CD4-positive, alpha-beta T cell (primary cell): ENCODE measurements at regions not wholly inside any gene's neighbourhood (a gene's known extent, or its start where the extent isn't known, plus 50 kb on each side); places are given as distances from the start of the nearest gene placed in this dataset.
"Not testable (repeated sequence)": the region's sequence is repeated elsewhere in the genome, so short reads cannot be mapped to it uniquely, and the experiment has no call there.

Experiments used
- ATAC-seq: fragments of 200-7000 bp; cut with Tn5 transposase; one replicate; pipeline ENCODE4 v1.10.0; 2022; ENCODE audit warnings: mild to moderate bottlenecking; ENCODE audit not compliant: poor library complexity
- CTCF ChIA-PET: fragments of 350-600 bp; sonication (Branson Sonifier 250); formaldehyde crosslinking; loops from one replicate; lab custom pipeline; 2021; ENCODE audit warnings: antibody characterized with exemption, inconsistent platforms; lab: Charles Lee
- POLR2A ChIA-PET: fragments of 350-600 bp; sonication (Branson Sonifier 250); formaldehyde crosslinking; loops from one replicate; lab custom pipeline; 2021; ENCODE audit warnings: antibody characterized with exemption, inconsistent platforms; lab: Charles Lee
- DNase-seq, 14 experiments: peaks; one replicate each; pipeline ENCODE4 v3.0.0-alpha.2; 2013 to 2020; ENCODE audit warnings: mixed read lengths in 2 of 14
- H3K27ac ChIP-seq, 2 donors: one replicate each; pipeline versions ENCODE4 v1.5.1 to v1.7.0; 2013; ENCODE audit warnings: low read length in 2 of 2, low read depth in 1 of 2, mild to moderate bottlenecking in 1 of 2
- H3K27me3 ChIP-seq, 2 experiments: 1 replicate in 1 of 2; 2 replicates in 1 of 2; pipeline versions ENCODE4 v1.6.1 to v1.7.0; 2013; ENCODE audit warnings: low read length in 2 of 2, control low read depth in 1 of 2, mild to moderate bottlenecking in 1 of 2, moderate library complexity in 1 of 2; ENCODE audit not compliant: insufficient read depth in 2 of 2, control insufficient read depth in 1 of 2
- H3K36me3 ChIP-seq: one replicate; pipeline ENCODE4 v1.6.1; 2013; ENCODE audit warnings: low read length, control low read depth; ENCODE audit not compliant: insufficient read depth
- H3K4me1 ChIP-seq: one replicate; pipeline ENCODE4 v1.6.1; 2013; ENCODE audit warnings: low read length, control low read depth; ENCODE audit not compliant: insufficient read depth
- H3K4me3 ChIP-seq: one replicate; pipeline ENCODE4 v1.5.1; 2013; ENCODE audit warnings: mild to moderate bottlenecking, low read length, moderate library complexity
- H3K9me3 ChIP-seq, 2 experiments: 1 replicate in 1 of 2; 2 replicates in 1 of 2; pipeline versions ENCODE4 v1.6.1 to v1.7.0; 2013; ENCODE audit warnings: low read length in 2 of 2, mild to moderate bottlenecking in 2 of 2, control low read depth in 1 of 2, moderate library complexity in 1 of 2; ENCODE audit not compliant: control insufficient read depth in 1 of 2, insufficient read depth in 1 of 2
- H3K27ac Mint-ChIP-seq: one replicate; pipeline ENCODE4 v1.8.0; 2020; ENCODE audit warnings: mixed read lengths
- H3K27me3 Mint-ChIP-seq: one replicate; pipeline ENCODE4 v1.8.0; 2021; ENCODE audit warnings: mixed read lengths
- H3K36me3 Mint-ChIP-seq: one replicate; pipeline ENCODE4 v1.8.0; 2021; ENCODE audit warnings: low read depth, mixed read lengths
- H3K4me1 Mint-ChIP-seq: one replicate; pipeline ENCODE4 v1.8.0; 2021; ENCODE audit warnings: low read depth, mixed read lengths
- H3K4me3 Mint-ChIP-seq: one replicate; pipeline ENCODE4 v1.8.0; 2020; ENCODE audit warnings: mild to moderate bottlenecking, mixed read lengths
- H3K9me3 Mint-ChIP-seq: one replicate; pipeline ENCODE4 v1.8.0; 2020; ENCODE audit warnings: mixed read lengths
- intact Hi-C, 2 experiments: fragments of 100-400 bp; cut with DNase I in 1 of 2; cut with micrococcal nuclease in 1 of 2; formaldehyde crosslinking; loops; one replicate each; pipeline versions ENCODE4 v1.15.1 to v1.9.0; 2023 to 2025; cut with DNase I, micrococcal nuclease
- TF ChIP-seq, protein P1 (sequence below): fragments of 200-600 bp; IDR thresholded peaks from one replicate; pipeline ENCODE4 v1.8.0; 2022; ENCODE audit warnings: antibody characterized with exemption, mild to moderate bottlenecking

DNA sequence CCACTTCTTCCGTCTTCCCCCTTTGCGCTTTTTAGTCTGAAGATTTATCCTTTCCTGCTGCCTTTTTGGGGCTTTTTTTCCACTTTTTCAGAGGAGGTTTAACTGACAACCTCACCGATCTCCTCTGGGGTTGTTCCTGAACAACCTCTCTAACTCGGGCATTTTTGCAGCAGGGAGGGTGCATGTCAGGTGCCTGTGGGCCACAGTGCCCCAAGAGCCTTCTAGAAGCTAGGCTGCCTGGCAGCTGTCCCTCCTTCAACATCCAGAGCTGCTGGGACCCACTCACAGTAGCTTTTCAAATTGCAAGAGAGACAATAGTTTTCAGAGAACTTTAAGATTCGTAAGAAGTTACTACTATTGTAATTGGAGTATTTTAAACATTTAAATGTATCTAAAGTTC is 1112.4 kb upstream of the CNTN5 start:
- POLR2A ChIA-PET: no interaction called here

DNA sequence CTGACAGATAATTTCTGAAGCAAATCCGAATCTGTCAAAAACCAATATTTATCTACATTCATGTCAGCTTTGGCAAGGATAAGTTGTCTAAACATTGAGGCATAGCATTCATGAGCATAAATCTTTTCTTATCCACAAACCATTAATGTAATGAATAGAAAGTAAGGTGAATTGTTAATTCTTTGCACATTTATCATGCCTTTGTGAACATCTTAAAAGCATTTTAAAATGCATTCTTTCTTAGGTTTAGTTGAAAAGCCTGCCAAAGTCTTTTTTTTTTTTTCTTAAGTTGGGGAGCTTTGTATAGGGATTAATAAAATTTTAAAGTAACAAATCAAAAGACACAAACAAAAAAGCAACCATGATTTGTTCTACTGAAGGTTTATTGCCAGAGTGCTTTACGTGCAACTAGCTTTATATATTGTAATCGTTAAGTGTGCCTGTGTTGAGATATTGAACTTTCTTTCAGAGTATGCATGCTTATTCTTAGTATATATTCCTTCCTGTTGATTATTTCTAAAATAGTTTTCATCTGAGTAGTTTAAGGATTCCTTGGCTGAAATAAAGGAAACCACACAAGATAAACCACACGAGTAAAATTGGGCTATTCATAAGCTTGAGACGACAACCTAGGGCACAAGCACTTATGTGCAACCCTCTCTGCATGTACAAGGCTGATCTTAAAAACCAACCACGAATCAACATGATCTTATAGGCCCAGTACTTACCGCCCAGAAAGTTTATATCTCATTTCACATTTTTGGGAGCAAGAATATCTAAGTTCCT is 1110.9 kb upstream of the CNTN5 start:
- TF ChIP-seq, protein P1, sequence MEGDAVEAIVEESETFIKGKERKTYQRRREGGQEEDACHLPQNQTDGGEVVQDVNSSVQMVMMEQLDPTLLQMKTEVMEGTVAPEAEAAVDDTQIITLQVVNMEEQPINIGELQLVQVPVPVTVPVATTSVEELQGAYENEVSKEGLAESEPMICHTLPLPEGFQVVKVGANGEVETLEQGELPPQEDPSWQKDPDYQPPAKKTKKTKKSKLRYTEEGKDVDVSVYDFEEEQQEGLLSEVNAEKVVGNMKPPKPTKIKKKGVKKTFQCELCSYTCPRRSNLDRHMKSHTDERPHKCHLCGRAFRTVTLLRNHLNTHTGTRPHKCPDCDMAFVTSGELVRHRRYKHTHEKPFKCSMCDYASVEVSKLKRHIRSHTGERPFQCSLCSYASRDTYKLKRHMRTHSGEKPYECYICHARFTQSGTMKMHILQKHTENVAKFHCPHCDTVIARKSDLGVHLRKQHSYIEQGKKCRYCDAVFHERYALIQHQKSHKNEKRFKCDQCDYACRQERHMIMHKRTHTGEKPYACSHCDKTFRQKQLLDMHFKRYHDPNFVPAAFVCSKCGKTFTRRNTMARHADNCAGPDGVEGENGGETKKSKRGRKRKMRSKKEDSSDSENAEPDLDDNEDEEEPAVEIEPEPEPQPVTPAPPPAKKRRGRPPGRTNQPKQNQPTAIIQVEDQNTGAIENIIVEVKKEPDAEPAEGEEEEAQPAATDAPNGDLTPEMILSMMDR: no peak
- POLR2A ChIA-PET: no interaction called here
- Histone ChIP-seq H3K4me3 (no peak overlapping the region), H3K9me3 (peaks cover 0 to 7% of the 10 kb centered on the region in 2 experiments), H3K27me3 (no peaks in the 10 kb centered on the region), H3K27ac (no peak overlapping the region), H3K4me1 (no peaks in the 10 kb centered on the region), H3K36me3 (no peaks in the 10 kb centered on the region)
- Mint-ChIP-seq H3K27ac (no peak overlapping the region), H3K27me3 (no peaks in the 10 kb centered on the region), H3K36me3 (no peaks in the 10 kb centered on the region), H3K4me1 (no peaks in the 10 kb centered on the region), H3K4me3 (no peak overlapping the region), H3K9me3 (peaks cover 7% of the 10 kb centered on the region)
- ATAC-seq (no peak), DNase-seq (no peak)
- CTCF ChIA-PET: no interaction called here
- intact Hi-C loops: no loop called here

More for the DNA sequence above, 1112.4 kb upstream of the CNTN5 start:
- H3K36me3 Mint-ChIP-seq: no peaks in the 10 kb centered on the region
- Histone ChIP-seq H3K27me3 (no peaks in the 10 kb centered on the region), H3K27ac (no peak overlapping the region), H3K9me3 (peaks cover 0 to 3% of the 10 kb centered on the region in 2 experiments), H3K4me1 (no peaks in the 10 kb centered on the region), H3K36me3 (no peaks in the 10 kb centered on the region), H3K4me3 (no peak overlapping the region)
- TF ChIP-seq, protein P1: no peak
- H3K4me3 Mint-ChIP-seq: no peak overlapping the region
- peaks cover 10% of the 10 kb centered on the region for H3K9me3 Mint-ChIP-seq
- CTCF ChIA-PET: no interaction called here
- ATAC-seq (no peak), DNase-seq (no peak)
- H3K4me1 Mint-ChIP-seq: no peaks in the 10 kb centered on the region
- intact Hi-C loops: no loop called here
- H3K27ac Mint-ChIP-seq: no peak overlapping the region
- H3K27me3 Mint-ChIP-seq: no peaks in the 10 kb centered on the region

- Histone ChIP-seq H3K27ac (no peak overlapping the region), H3K36me3 (no peaks in the 10 kb centered on the region), H3K4me1 (no peaks in the 10 kb centered on the region), H3K27me3 (no peaks in the 10 kb centered on the region), H3K9me3 (peaks cover 0 to 7% of the 10 kb centered on the region in 2 experiments), H3K4me3 (no peak overlapping the region)
- Mint-ChIP-seq H3K4me1 (no peaks in the 10 kb centered on the region), H3K36me3 (no peaks in the 10 kb centered on the region), H3K4me3 (no peak overlapping the region), H3K27ac (no peak overlapping the region), H3K9me3 (peaks cover 2% of the 10 kb centered on the region), H3K27me3 (no peaks in the 10 kb centered on the region)
- ChIA-PET POLR2A (no interaction called here), CTCF (no interaction called here)
- TF ChIP-seq, protein P1: no peak
- no peak for ATAC-seq
- DNase-seq: no peak
- intact Hi-C loops: no loop called here
Measured at GRCh38 chr11:97912629-97913028, 1108.1 kb upstream of the CNTN5 start.

GRCh38 chr11:97922933-97923332 is 1097.8 kb upstream of the CNTN5 start:
- H3K27me3 ChIP-seq, H3K4me1 ChIP-seq, CTCF ChIA-PET, H3K4me3 ChIP-seq, intact Hi-C loops, H3K27ac ChIP-seq, H3K9me3 Mint-ChIP-seq, H3K27ac Mint-ChIP-seq, H3K36me3 ChIP-seq, POLR2A ChIA-PET, DNase-seq, H3K4me1 Mint-ChIP-seq, H3K27me3 Mint-ChIP-seq, H3K4me3 Mint-ChIP-seq, H3K36me3 Mint-ChIP-seq, ATAC-seq, H3K9me3 ChIP-seq: not testable (repeated sequence)
